PC-9 (cell line): ENCODE measurements at regions not wholly inside any gene's neighbourhood (a gene's known extent, or its start where the extent isn't known, plus 50 kb on each side); places are given as distances from the start of the nearest gene placed in this dataset.

Experiments
- CTCF ChIP-seq: fragments of 200-600 bp; sonication (generic); conservative IDR thresholded peaks from 2 replicates; pipeline ENCODE4 v1.6.1; 2017; ENCODE audit warnings: mixed run types, antibody characterized with exemption, mild to moderate bottlenecking, moderate library complexity
- EZH2 ChIP-seq: fragments of 200-600 bp; sonication (generic); IDR thresholded peaks from 2 replicates; pipeline ENCODE4 v1.8.0; 2017; ENCODE audit warnings: antibody characterized with exemption, low read depth

GRCh38 chrX:82912382-82912781 is 595.7 kb upstream of the POU3F4 start:
- TF ChIP-seq CTCF = no peak
- no peak for TF ChIP-seq EZH2
